ENCODE measurements at regions not wholly inside any gene's neighbourhood (a gene's known extent, or its start where the extent isn't known, plus 50 kb on each side); places are given as distances from the start of the nearest gene placed in this dataset.

DNA sequence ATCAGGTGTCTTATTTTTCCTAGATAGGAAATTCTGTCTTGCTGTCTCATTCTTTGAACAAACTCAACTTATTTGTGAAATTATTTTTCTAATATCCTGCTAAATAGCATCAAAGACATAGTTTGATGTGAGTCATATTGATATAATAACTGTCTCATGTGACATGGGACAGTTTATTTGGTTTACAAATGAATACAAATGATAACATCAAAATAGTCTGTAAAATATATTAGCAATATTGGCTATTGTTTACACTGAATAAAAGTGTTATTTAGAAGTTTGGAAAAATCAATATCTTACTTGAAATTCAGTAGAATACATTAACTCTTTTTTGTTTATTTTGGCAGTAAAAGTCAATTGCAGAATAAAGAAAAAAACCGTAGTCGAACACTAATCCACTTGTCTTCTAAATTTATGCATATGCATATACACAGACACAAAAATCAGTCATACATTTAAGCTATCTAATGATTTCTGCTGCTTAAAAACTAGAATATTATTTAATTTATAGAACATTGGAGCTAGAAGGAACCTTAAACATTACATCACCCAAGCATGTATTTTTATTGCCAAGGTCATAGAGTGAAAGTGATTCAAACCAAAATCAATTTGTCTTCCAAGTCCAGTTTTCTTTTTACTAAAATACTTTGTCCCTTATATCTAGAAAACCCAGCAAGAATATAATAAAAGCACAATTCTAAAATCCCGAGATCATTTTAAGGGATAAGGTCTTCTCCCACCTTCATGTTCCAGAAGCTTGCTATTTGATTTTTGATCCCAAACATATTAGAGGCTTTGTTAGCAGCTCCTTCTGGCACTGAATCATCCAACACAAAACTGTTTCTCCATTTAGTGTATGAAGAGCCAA, 776.5 kb upstream of the SLITRK1 start:
- Histone ChIP-seq H2AFZ (ENCODE audit: insufficient read depth, low read depth, low read length, poor library complexity, severe bottlenecking) (no peak overlapping the region), H3K36me3 (replicated peaks in 1 of 2; ENCODE audit: control extremely low read depth in 1 of 2, control insufficient read depth in 1 of 2, extremely low read depth in 1 of 2, insufficient read depth in 2 of 2, low read length in 1 of 2) (no peaks in the 10 kb centered on the region), H3K27ac (ENCODE audit: low read length in 2 of 2) (no peak overlapping the region), H4K20me1 (ENCODE audit: control insufficient read depth, insufficient read depth, low read length, poor library complexity, severe bottlenecking) (no peaks in the 10 kb centered on the region), H3K4me3 (ENCODE audit: control extremely low read depth in 1 of 5, extremely low read depth in 1 of 5, insufficient read depth in 1 of 5, low read depth in 2 of 5, low read length in 4 of 5) (no peak overlapping the region), H3K4me1 (ENCODE audit: control insufficient read depth in 2 of 2, insufficient read depth in 2 of 2, low read length in 2 of 2) (no peaks in the 10 kb centered on the region), H3K4me2 (replicated peaks; ENCODE audit: low read depth, low read length, poor library complexity, severe bottlenecking) (no peak overlapping the region), H3K9me3 (ENCODE audit: control extremely low read depth in 1 of 3, control insufficient read depth in 2 of 3, insufficient read depth in 1 of 3, low read length in 2 of 3) (no peaks in the 10 kb centered on the region), H3K79me2 (ENCODE audit: control insufficient read depth, insufficient read depth, low read length) (no peaks in the 10 kb centered on the region), H3K27me3 (replicated peaks in 1 of 4; ENCODE audit: control extremely low read depth in 1 of 4, control insufficient read depth in 3 of 4, insufficient read depth in 4 of 4, low read length in 3 of 4) (no peaks in the 10 kb centered on the region), H3K9ac (ENCODE audit: low read length) (no peak overlapping the region)
- TF ChIP-seq EZH2 (IDR thresholded peaks at IDR 0.05; ENCODE audit: borderline replicate concordance, insufficient read depth, low read depth, low read length, poor library complexity, severe bottlenecking) = no peak
- TF ChIP-seq, protein P1, sequence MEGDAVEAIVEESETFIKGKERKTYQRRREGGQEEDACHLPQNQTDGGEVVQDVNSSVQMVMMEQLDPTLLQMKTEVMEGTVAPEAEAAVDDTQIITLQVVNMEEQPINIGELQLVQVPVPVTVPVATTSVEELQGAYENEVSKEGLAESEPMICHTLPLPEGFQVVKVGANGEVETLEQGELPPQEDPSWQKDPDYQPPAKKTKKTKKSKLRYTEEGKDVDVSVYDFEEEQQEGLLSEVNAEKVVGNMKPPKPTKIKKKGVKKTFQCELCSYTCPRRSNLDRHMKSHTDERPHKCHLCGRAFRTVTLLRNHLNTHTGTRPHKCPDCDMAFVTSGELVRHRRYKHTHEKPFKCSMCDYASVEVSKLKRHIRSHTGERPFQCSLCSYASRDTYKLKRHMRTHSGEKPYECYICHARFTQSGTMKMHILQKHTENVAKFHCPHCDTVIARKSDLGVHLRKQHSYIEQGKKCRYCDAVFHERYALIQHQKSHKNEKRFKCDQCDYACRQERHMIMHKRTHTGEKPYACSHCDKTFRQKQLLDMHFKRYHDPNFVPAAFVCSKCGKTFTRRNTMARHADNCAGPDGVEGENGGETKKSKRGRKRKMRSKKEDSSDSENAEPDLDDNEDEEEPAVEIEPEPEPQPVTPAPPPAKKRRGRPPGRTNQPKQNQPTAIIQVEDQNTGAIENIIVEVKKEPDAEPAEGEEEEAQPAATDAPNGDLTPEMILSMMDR (IDR thresholded peaks at IDR 0.05) = no peak
- H3K4me3 Mint-ChIP-seq = no peak overlapping the region
- ATAC-seq (ENCODE audit: low read depth) (no peak), DNase-seq (no peak)
- intact Hi-C loops (cut with micrococcal nuclease) = no loop called here
- H3K4me1 Mint-ChIP-seq = no peaks in the 10 kb centered on the region
- POLR2A ChIA-PET = no interaction called here
- no peak overlapping the region for H3K27ac Mint-ChIP-seq
- no peaks in the 10 kb centered on the region for H3K27me3 Mint-ChIP-seq
- CTCF ChIA-PET = no interaction called here
- WGBS (ENCODE audit: insufficient coverage) = 100% methylated on average over 1 of the region's 3 CpGs
- peaks cover 3% of the 10 kb centered on the region for H3K9me3 Mint-ChIP-seq (ENCODE audit: insufficient read depth)

DNA sequence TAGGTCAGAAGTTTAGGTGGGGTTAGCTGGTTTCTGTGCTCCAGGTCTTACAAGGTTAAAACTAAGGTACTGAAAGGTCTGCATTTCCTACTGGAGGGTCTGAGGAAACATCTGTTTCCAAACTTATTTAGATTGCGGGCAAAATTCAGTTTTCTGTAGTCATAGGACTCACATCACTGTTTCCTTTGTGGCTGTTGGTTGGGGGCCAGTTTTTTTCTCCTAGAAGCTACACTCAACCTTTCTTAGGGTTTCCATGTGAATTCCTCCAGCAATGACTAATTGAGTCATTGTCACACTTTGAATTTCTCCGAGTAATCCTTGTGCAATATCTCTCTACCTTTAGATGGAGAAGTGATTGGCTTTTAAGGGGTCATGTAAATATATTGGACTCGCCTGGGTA, 773.4 kb upstream of the SLITRK1 start:
- Histone ChIP-seq H3K4me2 (replicated peaks; ENCODE audit: low read depth, low read length, poor library complexity, severe bottlenecking) (no peak overlapping the region), H3K36me3 (replicated peaks in 1 of 2; ENCODE audit: control extremely low read depth in 1 of 2, control insufficient read depth in 1 of 2, extremely low read depth in 1 of 2, insufficient read depth in 2 of 2, low read length in 1 of 2) (no peaks in the 10 kb centered on the region), H3K9ac (ENCODE audit: low read length) (no peak overlapping the region), H3K4me1 (ENCODE audit: control insufficient read depth in 2 of 2, insufficient read depth in 2 of 2, low read length in 2 of 2) (no peaks in the 10 kb centered on the region), H3K9me3 (ENCODE audit: control extremely low read depth in 1 of 3, control insufficient read depth in 2 of 3, insufficient read depth in 1 of 3, low read length in 2 of 3) (no peaks in the 10 kb centered on the region), H3K27ac (ENCODE audit: low read length in 2 of 2) (no peak overlapping the region), H2AFZ (ENCODE audit: insufficient read depth, low read depth, low read length, poor library complexity, severe bottlenecking) (no peak overlapping the region), H3K4me3 (ENCODE audit: control extremely low read depth in 1 of 5, extremely low read depth in 1 of 5, insufficient read depth in 1 of 5, low read depth in 2 of 5, low read length in 4 of 5) (no peak overlapping the region), H4K20me1 (ENCODE audit: control insufficient read depth, insufficient read depth, low read length, poor library complexity, severe bottlenecking) (no peaks in the 10 kb centered on the region), H3K79me2 (ENCODE audit: control insufficient read depth, insufficient read depth, low read length) (no peaks in the 10 kb centered on the region), H3K27me3 (replicated peaks in 1 of 4; ENCODE audit: control extremely low read depth in 1 of 4, control insufficient read depth in 3 of 4, insufficient read depth in 4 of 4, low read length in 3 of 4) (no peaks in the 10 kb centered on the region)
- Mint-ChIP-seq H3K4me1 (no peaks in the 10 kb centered on the region), H3K9me3 (ENCODE audit: insufficient read depth) (peaks cover 11% of the 10 kb centered on the region), H3K27ac (no peak overlapping the region), H3K4me3 (no peak overlapping the region), H3K27me3 (no peaks in the 10 kb centered on the region)
- no peak for ATAC-seq (ENCODE audit: low read depth)
- ChIA-PET POLR2A (no interaction called here), CTCF (no interaction called here)
- intact Hi-C loops (cut with micrococcal nuclease) = no loop called here
- no CpG with 5 or more reads among the region's 3 CpGs for WGBS (ENCODE audit: insufficient coverage)
- DNase-seq = no peak
- TF ChIP-seq, protein P1 (IDR thresholded peaks at IDR 0.05) = no peak
- no peak for TF ChIP-seq EZH2 (IDR thresholded peaks at IDR 0.05; ENCODE audit: borderline replicate concordance, insufficient read depth, low read depth, low read length, poor library complexity, severe bottlenecking)

All from B cell (primary cell).